SH-SY5Y (cell line): ENCODE measurements at regions not wholly inside any gene's neighbourhood (a gene's known extent, or its start where the extent isn't known, plus 50 kb on each side); places are given as distances from the start of the nearest gene placed in this dataset.

Source experiments
- GATA2 ChIP-seq: IDR thresholded peaks from 2 replicates; pipeline ENCODE4 v1.6.1; 2011; ENCODE audit warnings: mild to moderate bottlenecking, low read depth, low read length
- GATA3 ChIP-seq: IDR thresholded peaks from 2 replicates; pipeline ENCODE4 v1.6.1; 2011; ENCODE audit warnings: low read depth, mild to moderate bottlenecking, low read length, moderate library complexity

DNA sequence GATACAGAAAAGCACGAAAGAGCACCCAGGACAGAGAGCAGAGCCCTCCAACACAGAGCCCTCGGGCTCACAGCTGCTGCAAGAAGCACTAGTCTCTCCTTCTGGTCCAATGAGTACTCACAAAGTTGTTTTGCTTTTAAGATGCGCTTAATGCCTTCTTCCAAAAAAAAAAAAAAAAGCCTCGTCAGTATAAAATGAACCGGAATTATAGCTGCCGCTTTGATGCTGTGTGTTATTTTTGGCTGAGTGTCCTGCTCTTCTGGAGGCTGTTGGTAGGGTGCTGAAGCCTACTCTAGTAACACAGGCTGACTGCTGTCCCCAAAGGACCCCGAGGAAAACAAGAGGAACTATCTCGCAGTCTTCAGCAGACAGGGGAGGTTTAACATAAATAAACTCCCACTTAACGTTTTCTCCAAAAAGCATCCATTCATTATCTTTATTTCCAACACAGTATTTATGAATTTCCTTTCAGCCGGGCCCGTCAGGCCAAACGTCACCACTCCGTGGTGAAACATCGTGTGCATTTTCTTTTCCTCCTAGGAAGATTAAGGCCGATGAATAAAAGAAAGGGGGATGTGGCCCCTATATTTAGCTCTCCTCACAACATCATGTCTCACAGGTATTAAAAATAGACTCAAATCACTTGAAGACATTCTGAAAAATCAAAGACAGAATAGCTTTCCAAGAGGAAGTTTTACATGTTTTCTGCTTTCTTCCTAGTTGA lies 213.7 kb upstream of the PPARGC1A start:
- TF ChIP-seq GATA2 (no peak), GATA3 (no peak)
